Activated T-helper 1 cell treated with anti-CD3 and anti-CD28 coated beads, Interleukin-12 subunit alpha, Interleukin-12 subunit beta, Interleukin-2, Interleukin-4 antibody, amounts not matched to agents 30 ng/mL and 10 ng/mL and 1 ng/mL, durations not matched to agents 14 hours and 24 hours and 36 hours (primary cell): ENCODE measurements at regions not wholly inside any gene's neighbourhood (a gene's known extent, or its start where the extent isn't known, plus 50 kb on each side); places are given as distances from the start of the nearest gene placed in this dataset.
A peak's percentile ranks its signal among the peaks of the same experiment; 100 is the strongest.

Experiments
- DNase-seq: peaks from one replicate; pipeline ENCODE4 v3.0.0; 2021; ENCODE audit warnings: low spot score
- H3K27ac Mint-ChIP-seq: one replicate; pipeline ENCODE4 v1.8.0; 2021; ENCODE audit warnings: mild to moderate bottlenecking, mixed read lengths
- H3K27me3 Mint-ChIP-seq: one replicate; pipeline ENCODE4 v1.8.0; 2022; ENCODE audit warnings: mild to moderate bottlenecking, moderate library complexity, mixed read lengths; ENCODE audit not compliant: insufficient read depth
- H3K36me3 Mint-ChIP-seq: one replicate; pipeline ENCODE4 v1.8.0; 2021; ENCODE audit warnings: low read depth, mixed read lengths
- H3K4me1 Mint-ChIP-seq: one replicate; pipeline ENCODE4 v1.8.0; 2021; ENCODE audit warnings: low read depth, mixed read lengths
- H3K4me3 Mint-ChIP-seq: one replicate; pipeline ENCODE4 v1.8.0; 2021; ENCODE audit warnings: mild to moderate bottlenecking, moderate library complexity, mixed read lengths
- H3K9me3 Mint-ChIP-seq: one replicate; pipeline ENCODE4 v1.8.0; 2021; ENCODE audit warnings: mixed read lengths
- intact Hi-C: fragments of 100-400 bp; cut with micrococcal nuclease; formaldehyde crosslinking; loops from one replicate; pipeline ENCODE4 v1.15.1; 2024

DNA sequence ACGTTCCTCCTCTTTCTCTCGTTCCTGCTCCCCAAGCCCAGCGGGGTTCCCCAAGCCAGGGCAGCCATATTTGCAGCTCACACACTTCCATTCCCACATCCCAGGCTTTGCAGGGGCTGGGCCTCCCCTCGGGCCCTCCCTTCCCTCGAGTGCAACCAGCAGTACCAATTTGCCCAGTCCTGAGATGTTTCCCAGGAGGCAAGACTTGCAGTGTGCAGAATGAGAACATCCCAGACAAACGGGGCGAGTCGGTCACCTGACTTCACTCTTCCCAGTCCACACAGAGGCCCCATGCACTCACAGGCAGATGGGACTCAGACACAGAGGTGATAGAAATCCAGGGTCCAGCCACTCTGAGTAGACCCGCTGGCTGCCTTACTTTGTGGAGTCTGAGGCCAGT, 56.2 kb upstream of the SLC6A6 start:
- intact Hi-C loops, result no loop called here
- no peaks in the 10 kb centered on the region for H3K4me1 Mint-ChIP-seq
- no peaks in the 10 kb centered on the region for H3K36me3 Mint-ChIP-seq

DNA sequence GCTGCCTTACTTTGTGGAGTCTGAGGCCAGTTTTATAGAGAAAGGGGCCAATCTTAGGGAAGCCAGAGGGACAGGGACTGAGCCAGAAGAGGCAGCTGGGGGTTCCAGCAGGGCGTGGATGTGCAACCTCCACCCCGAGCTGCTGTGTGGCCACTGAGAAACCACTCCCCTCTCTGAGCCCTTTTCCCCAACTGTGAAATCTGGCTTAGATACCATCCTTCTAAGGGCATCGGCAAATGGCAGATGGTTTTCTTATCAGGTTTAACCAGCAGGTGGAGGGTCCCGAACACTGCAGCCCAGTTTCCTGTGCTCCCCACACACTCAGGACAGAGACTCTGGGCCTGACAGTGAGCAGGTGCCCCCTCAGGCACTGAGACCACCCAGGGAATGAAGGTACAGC, 55.8 kb upstream of the SLC6A6 start:
- H3K4me1 Mint-ChIP-seq, result no peaks in the 10 kb centered on the region
- intact Hi-C loops, result no loop called here
- H3K27ac Mint-ChIP-seq, result no peak overlapping the region

More for the DNA sequence above, 56.2 kb upstream of the SLC6A6 start:
- H3K9me3 Mint-ChIP-seq, result no peaks in the 10 kb centered on the region
- DNase-seq, result no peak
- H3K27me3 Mint-ChIP-seq, result peaks cover 7% of the 10 kb centered on the region
- no peak overlapping the region for H3K27ac Mint-ChIP-seq
- no peak overlapping the region for H3K4me3 Mint-ChIP-seq

DNA sequence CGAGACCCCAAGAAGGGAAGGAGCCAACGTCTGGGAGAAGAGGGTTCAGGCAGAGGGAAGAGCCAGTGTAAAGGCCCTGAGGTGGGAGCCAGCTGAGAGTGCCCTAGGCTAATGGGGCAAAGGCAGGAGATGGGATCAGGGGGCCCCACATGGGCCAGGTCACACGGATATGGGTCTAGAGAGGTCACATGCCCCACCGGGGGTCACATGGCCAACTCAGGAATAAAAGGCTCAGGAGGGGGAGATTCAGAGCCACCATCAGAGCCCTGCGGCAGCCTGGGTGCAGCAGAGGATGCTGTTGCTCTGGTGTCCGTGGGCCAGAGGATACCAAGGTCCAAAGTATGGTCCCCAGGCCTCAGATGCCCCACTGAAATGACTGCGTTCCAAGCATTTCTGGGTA, 55.3 kb upstream of the SLC6A6 start:
- no peaks in the 10 kb centered on the region for H3K9me3 Mint-ChIP-seq
- no peaks in the 10 kb centered on the region for H3K4me1 Mint-ChIP-seq
- no peak overlapping the region for H3K27ac Mint-ChIP-seq
- no peak overlapping the region for H3K4me3 Mint-ChIP-seq
- no peak for DNase-seq
- intact Hi-C loops, result no loop called here
- no peaks in the 10 kb centered on the region for H3K36me3 Mint-ChIP-seq
- peaks cover 7% of the 10 kb centered on the region for H3K27me3 Mint-ChIP-seq

More for the DNA sequence above, 55.8 kb upstream of the SLC6A6 start:
- Mint-ChIP-seq H3K36me3 (no peaks in the 10 kb centered on the region), H3K27me3 (peaks cover 7% of the 10 kb centered on the region), H3K4me3 (no peak overlapping the region), H3K9me3 (no peaks in the 10 kb centered on the region)
- no peak for DNase-seq

DNA sequence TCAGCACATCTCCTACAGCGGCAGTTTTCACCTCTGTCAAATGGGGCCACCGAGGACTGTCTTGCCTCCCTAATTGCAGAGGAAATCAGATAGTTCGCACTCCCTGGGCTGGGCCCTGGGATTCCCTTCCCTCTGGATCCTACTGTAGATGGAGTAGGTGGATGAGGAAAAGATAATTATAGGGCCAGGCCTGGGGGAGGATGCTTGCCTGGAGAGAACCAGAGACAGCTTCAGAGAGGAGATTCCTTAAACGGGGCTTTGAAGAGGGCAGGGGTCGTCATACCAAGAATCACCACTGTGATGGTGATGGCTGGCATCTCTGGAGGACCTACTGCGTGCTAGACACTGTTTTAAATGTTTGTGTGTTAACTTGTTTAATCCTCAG, 50.8 kb upstream of the SLC6A6 start:
- H3K27ac Mint-ChIP-seq, result no peak overlapping the region
- no peaks in the 10 kb centered on the region for H3K9me3 Mint-ChIP-seq
- peaks cover 2% of the 10 kb centered on the region for H3K27me3 Mint-ChIP-seq
- no peaks in the 10 kb centered on the region for H3K36me3 Mint-ChIP-seq
- intact Hi-C loops, result no loop called here
- no peak overlapping the region for H3K4me3 Mint-ChIP-seq
- no peak for DNase-seq
- no peaks in the 10 kb centered on the region for H3K4me1 Mint-ChIP-seq

DNA sequence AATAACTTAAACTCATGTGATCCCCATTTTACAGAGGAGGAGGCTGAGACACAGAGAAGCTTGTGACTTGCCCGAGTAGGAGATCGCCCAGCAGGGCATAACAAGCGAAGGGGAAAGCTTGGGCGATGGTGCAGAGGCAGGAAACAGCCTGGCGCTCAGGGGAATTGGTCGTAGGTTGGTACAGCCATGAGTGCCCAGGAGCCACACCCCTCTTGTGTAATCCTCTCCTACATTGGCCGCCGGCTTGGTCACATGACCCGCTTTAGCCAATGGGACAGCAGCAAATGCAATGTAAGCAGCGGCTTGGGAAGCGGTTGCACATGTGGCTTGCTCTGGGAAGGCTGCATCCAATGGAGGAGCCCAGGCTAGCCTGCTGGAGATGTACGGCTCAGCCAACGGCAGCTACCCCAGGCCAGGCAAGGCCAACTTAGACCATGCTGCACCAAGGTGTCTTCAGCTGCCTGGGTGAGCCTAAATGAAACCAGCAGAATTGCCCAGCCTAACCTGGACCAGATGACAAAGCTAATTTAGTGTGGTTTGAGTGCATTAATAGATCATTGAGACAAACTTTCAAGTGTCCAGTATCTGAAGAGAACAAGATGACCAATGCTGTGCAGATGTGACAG, 50.3 kb upstream of the SLC6A6 start:
- intact Hi-C loops, result no loop called here
- Mint-ChIP-seq H3K27ac (no peak overlapping the region), H3K4me3 (no peak overlapping the region), H3K27me3 (peaks cover 2% of the 10 kb centered on the region), H3K9me3 (no peaks in the 10 kb centered on the region), H3K36me3 (no peaks in the 10 kb centered on the region), H3K4me1 (no peaks in the 10 kb centered on the region)
- DNase-seq, result peak; percentile 1
